ENCODE measurements at regions not wholly inside any gene's neighbourhood (a gene's known extent, or its start where the extent isn't known, plus 50 kb on each side); places are given as distances from the start of the nearest gene placed in this dataset.

DNA sequence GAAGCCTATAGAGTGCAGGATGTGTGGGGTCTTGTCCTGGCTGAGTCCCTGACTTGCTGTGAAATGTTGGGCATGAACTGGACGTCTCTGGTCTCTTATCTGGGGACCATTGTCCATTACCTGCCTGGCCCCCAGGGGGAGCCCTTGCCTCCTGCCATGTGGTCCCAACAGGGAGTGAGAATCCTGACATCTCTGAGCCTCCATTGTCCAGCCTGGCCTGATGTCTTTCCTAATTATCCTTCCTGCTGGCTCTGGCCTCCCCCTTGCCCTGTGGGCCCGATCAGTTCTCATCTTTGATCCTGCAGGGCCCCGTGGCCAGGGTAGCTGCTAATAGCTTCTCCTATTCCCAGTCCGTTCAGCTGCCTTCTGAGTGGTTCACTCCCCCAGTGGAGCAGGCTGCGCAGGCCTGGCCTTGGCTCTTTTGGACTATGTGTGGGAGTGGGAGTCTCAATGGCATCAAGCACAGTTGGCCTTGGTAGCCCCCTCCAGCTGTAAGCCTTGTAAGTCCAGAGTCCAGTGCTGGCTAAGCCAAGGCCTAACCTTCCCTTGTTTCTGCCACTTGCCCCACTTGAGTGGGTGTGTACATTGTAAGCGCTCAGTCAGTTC is 77.9 kb upstream of the RALY start:
- DNase-seq (ENCODE audit: low spot score) (no peak), ATAC-seq (ENCODE audit: low FRiP score) (no peak)
- TF ChIP-seq, protein P1, sequence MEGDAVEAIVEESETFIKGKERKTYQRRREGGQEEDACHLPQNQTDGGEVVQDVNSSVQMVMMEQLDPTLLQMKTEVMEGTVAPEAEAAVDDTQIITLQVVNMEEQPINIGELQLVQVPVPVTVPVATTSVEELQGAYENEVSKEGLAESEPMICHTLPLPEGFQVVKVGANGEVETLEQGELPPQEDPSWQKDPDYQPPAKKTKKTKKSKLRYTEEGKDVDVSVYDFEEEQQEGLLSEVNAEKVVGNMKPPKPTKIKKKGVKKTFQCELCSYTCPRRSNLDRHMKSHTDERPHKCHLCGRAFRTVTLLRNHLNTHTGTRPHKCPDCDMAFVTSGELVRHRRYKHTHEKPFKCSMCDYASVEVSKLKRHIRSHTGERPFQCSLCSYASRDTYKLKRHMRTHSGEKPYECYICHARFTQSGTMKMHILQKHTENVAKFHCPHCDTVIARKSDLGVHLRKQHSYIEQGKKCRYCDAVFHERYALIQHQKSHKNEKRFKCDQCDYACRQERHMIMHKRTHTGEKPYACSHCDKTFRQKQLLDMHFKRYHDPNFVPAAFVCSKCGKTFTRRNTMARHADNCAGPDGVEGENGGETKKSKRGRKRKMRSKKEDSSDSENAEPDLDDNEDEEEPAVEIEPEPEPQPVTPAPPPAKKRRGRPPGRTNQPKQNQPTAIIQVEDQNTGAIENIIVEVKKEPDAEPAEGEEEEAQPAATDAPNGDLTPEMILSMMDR (IDR thresholded peaks at IDR 0.05) = no peak

DNA sequence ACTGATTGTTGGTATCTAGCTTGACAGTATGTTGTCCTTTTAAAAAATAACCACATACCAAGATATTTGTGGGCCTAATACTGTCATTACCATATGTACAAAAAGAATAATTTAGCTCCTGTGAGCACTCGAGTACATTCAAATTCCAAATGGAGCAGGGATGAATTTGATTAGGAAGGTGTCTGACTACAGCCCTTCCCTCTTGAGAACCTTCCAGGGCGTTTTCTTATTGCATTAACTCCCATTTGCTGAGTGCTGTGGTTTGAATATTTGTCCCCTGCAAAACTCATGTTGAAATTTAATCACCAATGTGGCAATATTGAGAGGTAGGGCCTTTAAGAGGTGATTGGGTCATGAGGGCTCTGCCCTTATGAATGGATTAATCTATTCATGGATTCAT is 76.9 kb upstream of the RALY start:
- no peak for DNase-seq (ENCODE audit: low spot score)
- no peak for ATAC-seq (ENCODE audit: low FRiP score)
- TF ChIP-seq, protein P1 (IDR thresholded peaks at IDR 0.05) = no peak

DNA sequence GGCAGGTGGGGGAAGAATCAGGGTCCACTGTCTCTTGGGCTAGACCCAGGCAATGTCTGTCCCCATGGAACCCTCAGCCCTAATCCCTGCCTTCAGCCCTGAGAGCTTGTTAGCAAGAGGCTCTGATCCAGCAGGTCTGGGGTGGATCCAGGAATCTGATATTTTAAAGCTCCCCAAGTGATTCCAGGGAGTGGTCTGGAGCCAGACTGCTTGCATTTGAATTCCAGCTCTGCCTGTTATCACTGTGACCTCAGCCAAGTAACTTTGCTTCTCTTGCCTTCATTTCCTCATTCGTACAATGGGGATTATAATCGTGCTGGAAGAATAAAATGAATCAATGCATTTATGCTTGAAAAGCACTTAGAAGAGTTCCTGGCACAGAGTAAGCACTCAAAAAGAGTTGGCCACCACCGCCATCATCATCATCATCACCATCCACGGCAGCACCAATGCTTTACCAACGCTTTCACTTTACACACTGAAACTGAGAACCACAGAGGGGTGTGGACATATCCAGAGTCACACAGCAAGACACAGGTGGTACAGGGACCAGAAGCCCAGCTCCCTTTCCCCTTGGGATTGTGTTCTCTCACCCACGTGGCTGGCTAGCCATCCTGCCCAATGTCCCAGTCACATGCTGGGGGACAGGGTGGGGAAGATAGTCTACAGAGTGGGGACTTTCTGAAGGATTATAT is 75.7 kb upstream of the RALY start:
- TF ChIP-seq, protein P1 (IDR thresholded peaks at IDR 0.05) = no peak
- ATAC-seq (ENCODE audit: low FRiP score) (no peak), DNase-seq (ENCODE audit: low spot score) (no peak)

DNA sequence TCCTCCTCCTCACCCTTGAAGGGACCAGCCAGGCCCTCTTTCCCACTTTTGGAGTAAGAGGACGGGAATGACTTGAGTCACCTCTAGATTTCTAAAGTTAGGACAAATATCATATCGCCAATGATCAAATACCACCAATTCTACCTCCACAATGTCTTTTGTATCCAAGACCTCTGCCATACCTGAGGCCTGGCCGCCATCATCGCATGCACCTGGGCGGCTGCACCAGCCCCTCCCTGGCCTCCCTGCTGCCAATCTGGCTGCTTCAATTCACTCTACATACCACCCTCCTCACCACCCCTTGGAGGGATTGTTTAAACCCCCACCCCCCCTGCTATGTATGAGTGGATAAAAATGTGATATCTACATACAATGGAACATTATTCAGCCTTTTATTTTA is 75.0 kb upstream of the RALY start:
- ATAC-seq (ENCODE audit: low FRiP score) (no peak), DNase-seq (ENCODE audit: low spot score) (no peak)
- TF ChIP-seq, protein P1 (IDR thresholded peaks at IDR 0.05) = no peak

DNA sequence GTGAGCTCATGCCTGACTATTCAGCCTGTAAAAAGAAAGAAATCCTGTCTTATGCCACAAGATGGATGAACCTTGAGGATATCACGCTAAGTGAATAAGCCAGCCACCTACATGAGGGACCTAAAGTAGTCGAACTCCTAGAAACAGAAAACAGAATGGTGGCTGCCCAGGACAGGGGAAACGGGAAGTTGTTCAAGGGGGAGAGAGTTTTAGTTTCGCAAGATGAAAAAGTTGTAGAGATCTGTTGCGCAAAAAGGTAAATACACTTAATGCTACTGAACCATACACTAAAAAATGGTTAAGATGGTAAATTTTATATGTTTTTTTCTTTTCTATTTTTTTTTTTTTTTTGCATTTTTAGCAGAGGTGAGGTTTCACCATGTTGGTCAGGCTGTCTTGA is 74.1 kb upstream of the RALY start:
- ATAC-seq (ENCODE audit: low FRiP score) (no peak), DNase-seq (ENCODE audit: low spot score) (no peak)
- TF ChIP-seq, protein P1 (IDR thresholded peaks at IDR 0.05) = no peak

DNA sequence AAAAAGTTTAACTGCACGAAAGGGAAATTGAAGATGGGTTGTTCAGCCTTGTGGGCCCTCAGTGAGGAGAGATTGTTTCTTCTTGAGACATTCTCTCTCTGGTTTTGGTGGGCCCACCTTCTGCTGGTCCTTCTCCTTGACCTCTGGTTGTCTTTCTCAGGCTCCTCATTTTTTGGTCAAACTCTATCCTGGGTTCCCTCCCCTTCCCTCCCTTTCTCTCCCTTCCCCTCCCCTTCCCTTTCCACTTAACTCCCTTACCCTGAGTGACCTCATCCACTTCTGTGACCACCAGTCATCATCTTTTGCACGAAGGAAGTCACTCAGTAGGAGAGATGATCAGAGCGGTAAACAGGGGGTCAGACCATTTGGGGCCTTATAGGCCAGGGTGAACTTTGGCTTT is 71.5 kb upstream of the RALY start:
- ATAC-seq (ENCODE audit: low FRiP score) (no peak), DNase-seq (ENCODE audit: low spot score) (no peak)
- TF ChIP-seq, protein P1 (IDR thresholded peaks at IDR 0.05) = no peak

DNA sequence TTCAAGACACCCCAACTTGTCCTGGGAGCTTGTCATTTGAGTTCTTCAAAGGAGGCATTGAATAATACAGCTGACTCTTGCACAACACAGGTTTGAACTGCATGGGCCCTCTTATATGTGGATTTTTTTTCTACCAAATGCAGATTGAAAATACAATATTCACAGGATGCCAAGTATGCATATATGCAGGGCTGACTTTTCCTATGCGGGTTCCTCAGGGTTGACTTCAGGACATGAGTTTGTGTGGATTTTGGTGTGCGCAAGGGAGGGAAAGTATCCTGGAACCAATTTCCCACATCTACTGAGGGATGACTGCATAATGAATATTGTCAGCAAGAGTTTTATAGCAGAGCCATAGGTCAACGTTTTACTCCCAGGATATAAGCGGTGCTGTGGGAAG is 70.0 kb upstream of the RALY start:
- TF ChIP-seq, protein P1 (IDR thresholded peaks at IDR 0.05) = no peak
- no peak for ATAC-seq (ENCODE audit: low FRiP score)
- no peak for DNase-seq (ENCODE audit: low spot score)
